Right hindlimb (tissue), 1 donor: ENCODE measurements at regions not wholly inside any gene's neighbourhood (a gene's known extent, or its start where the extent isn't known, plus 50 kb on each side); places are given as distances from the start of the nearest gene placed in this dataset.
"Not testable (repeated sequence)": the region's sequence is repeated elsewhere in the genome, so short reads cannot be mapped to it uniquely, and the experiment has no call there.

ENCODE experiments used
- DNase-seq: peaks from one replicate; pipeline ENCODE4 v3.0.0-alpha.2; 2018

GRCh38 chr5:120093178-120093577 lies 370.9 kb upstream of the PRR16 start:
- no peak for DNase-seq

- no peak for DNase-seq
Observed at GRCh38 chr5:120096413-120096812, 367.7 kb upstream of the PRR16 start.

GRCh38 chr5:120098426-120098825 lies 365.7 kb upstream of the PRR16 start:
- DNase-seq = no peak

GRCh38 chr5:120098902-120099535 lies 365.1 kb upstream of the PRR16 start:
- no peak for DNase-seq

- DNase-seq = no peak
Observed at GRCh38 chr5:120101771-120102170, 362.3 kb upstream of the PRR16 start.

GRCh38 chr5:120103495-120103894 lies 360.6 kb upstream of the PRR16 start:
- no peak for DNase-seq

GRCh38 chr5:120106912-120107525 lies 357.1 kb upstream of the PRR16 start:
- no peak for DNase-seq

GRCh38 chr5:120108586-120109248 lies 355.4 kb upstream of the PRR16 start:
- DNase-seq = no peak

- no peak for DNase-seq
Observed at GRCh38 chr5:120122703-120123102, 341.4 kb upstream of the PRR16 start.

GRCh38 chr5:120124031-120124430 lies 340.1 kb upstream of the PRR16 start:
- DNase-seq = no peak

- no peak for DNase-seq
Observed at GRCh38 chr5:120124961-120125360, 339.1 kb upstream of the PRR16 start.

GRCh38 chr5:120132347-120132746 lies 331.8 kb upstream of the PRR16 start:
- not testable (repeated sequence) for DNase-seq

- no peak for DNase-seq
Observed at GRCh38 chr5:120134944-120135343, 329.2 kb upstream of the PRR16 start.

- DNase-seq = no peak
Observed at GRCh38 chr5:120137582-120137981, 326.5 kb upstream of the PRR16 start.

- DNase-seq = no peak
Observed at GRCh38 chr5:120139039-120139438, 325.1 kb upstream of the PRR16 start.

- DNase-seq = no peak
Observed at GRCh38 chr5:120140501-120140900, 323.6 kb upstream of the PRR16 start.

GRCh38 chr5:120141076-120141475 lies 323.0 kb upstream of the PRR16 start:
- no peak for DNase-seq

- DNase-seq = no peak
Observed at GRCh38 chr5:120146787-120147186, 317.3 kb upstream of the PRR16 start.

GRCh38 chr5:120147911-120148310 lies 316.2 kb upstream of the PRR16 start:
- DNase-seq = not testable (repeated sequence)

GRCh38 chr5:120150770-120151169 lies 313.3 kb upstream of the PRR16 start:
- no peak for DNase-seq

GRCh38 chr5:120151181-120151580 lies 312.9 kb upstream of the PRR16 start:
- no peak for DNase-seq

- DNase-seq = no peak
Observed at GRCh38 chr5:120151825-120152224, 312.3 kb upstream of the PRR16 start.

- no peak for DNase-seq
Observed at GRCh38 chr5:120152472-120152871, 311.6 kb upstream of the PRR16 start.

- no peak for DNase-seq
Observed at GRCh38 chr5:120152931-120153330, 311.2 kb upstream of the PRR16 start.
